NT2/D1 (cell line): ENCODE measurements at regions not wholly inside any gene's neighbourhood (a gene's known extent, or its start where the extent isn't known, plus 50 kb on each side); places are given as distances from the start of the nearest gene placed in this dataset.
"Not testable (repeated sequence)": the region's sequence is repeated elsewhere in the genome, so short reads cannot be mapped to it uniquely, and the experiment has no call there.

ENCODE experiments used
- DNase-seq: peaks from one replicate; pipeline ENCODE4 v3.0.0-alpha.2; 2011; ENCODE audit warnings: low read depth, low spot score
- H3K27me3 ChIP-seq: 2 replicates; pipeline ENCODE4 v1.6.0; 2011; ENCODE audit warnings: mild to moderate bottlenecking; ENCODE audit not compliant: insufficient read length, insufficient read depth
- H3K36me3 ChIP-seq: 2 replicates; pipeline ENCODE4 v1.6.1; 2011; ENCODE audit warnings: mild to moderate bottlenecking, low read length, mixed read lengths; ENCODE audit not compliant: insufficient read depth, insufficient read length
- H3K4me1 ChIP-seq: 2 replicates; pipeline ENCODE4 v1.5.1; 2011; ENCODE audit not compliant: insufficient read depth, insufficient read length
- H3K4me3 ChIP-seq: 2 replicates; pipeline ENCODE4 v1.5.1; 2011; ENCODE audit warnings: low read depth; ENCODE audit not compliant: insufficient read length
- H3K9ac ChIP-seq: 2 replicates; pipeline ENCODE4 v1.6.0; 2011; ENCODE audit warnings: low read depth; ENCODE audit not compliant: insufficient read length
- H3K9me3 ChIP-seq: 2 replicates; pipeline ENCODE4 v1.5.1; 2011; ENCODE audit warnings: mild to moderate bottlenecking, low read length; ENCODE audit not compliant: insufficient read depth
- SUZ12 ChIP-seq: IDR thresholded peaks from 2 replicates; pipeline ENCODE4 v1.6.1; 2011; ENCODE audit not compliant: insufficient read length, insufficient read depth; ENCODE audit errors: extremely low read depth
- YY1 ChIP-seq: IDR thresholded peaks from 2 replicates; pipeline ENCODE4 v1.6.1; 2011; ENCODE audit not compliant: insufficient read length, insufficient read depth
- ZNF274 ChIP-seq: IDR thresholded peaks from 2 replicates; pipeline ENCODE4 v1.6.1; 2011; ENCODE audit warnings: mild to moderate bottlenecking, low read depth, low read length

DNA sequence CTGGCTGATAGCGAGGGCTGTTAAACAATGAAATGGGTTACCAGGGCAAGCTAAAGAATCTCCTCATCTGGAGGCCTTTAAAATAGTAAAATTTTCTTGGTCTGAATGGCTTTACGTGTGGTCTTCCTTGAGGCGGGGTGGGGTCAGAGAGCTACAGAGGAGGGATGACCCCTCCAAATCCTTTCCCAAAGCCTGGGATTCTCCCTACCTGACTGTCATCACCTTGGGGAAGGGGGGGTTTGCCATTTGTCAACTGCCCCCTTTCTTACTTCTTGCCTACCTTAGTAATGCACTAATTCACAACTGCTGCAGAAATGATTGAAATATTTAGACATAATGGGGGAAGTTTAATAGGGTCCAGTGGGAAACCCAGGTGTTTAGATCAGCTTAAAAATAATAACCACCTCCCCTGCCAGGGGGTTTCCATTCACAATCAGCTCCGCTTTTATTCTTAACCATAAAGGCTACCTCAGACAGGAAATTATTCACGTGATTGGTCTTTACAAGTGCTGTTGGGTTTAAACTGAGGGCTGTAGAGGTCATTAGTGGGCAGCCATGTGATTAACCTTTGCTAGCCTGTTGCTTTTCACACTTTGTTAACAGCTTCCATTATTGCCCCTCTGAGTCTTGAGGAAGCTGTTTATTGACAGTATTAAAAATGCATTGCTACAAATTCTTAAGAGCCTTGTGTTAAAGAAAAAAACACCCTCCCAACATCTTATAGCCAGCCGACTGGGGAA, 276.5 kb upstream of the ATP11B start:
- H3K4me1 ChIP-seq, result no peaks in the 10 kb centered on the region
- H3K36me3 ChIP-seq, result no peaks in the 10 kb centered on the region
- no peak overlapping the region for H3K4me3 ChIP-seq
- H3K27me3 ChIP-seq, result no peaks in the 10 kb centered on the region
- TF ChIP-seq SUZ12 (no peak), ZNF274 (no peak), YY1 (no peak)
- no peak for DNase-seq
- no peak overlapping the region for H3K9ac ChIP-seq
- no peaks in the 10 kb centered on the region for H3K9me3 ChIP-seq

DNA sequence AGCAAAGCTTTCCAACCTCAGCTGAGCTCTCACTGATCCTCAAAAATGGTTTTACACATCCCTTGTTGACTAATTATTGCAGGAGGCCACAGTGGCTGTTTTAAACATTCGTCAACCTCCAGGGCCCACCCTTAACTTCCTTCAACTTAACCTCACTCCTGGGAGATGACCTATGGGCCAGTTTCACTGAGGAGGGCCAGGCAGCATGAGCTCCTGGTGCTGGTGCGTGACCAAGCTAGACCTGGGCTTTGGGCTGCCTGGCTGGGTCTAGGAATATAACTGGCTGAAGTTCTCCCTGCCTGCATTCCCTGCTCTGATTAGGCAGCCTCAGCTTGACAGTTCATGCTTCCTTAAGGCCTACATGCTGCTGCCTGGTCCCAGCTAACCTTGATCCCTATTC, 273.7 kb upstream of the ATP11B start:
- no peaks in the 10 kb centered on the region for H3K9me3 ChIP-seq
- DNase-seq, result no peak
- no peak overlapping the region for H3K4me3 ChIP-seq
- no peaks in the 10 kb centered on the region for H3K4me1 ChIP-seq
- no peak overlapping the region for H3K9ac ChIP-seq
- no peaks in the 10 kb centered on the region for H3K36me3 ChIP-seq
- TF ChIP-seq ZNF274 (no peak), YY1 (no peak), SUZ12 (no peak)
- no peaks in the 10 kb centered on the region for H3K27me3 ChIP-seq

GRCh38 chr3:182521339-182521738, 272.0 kb upstream of the ATP11B start:
- Histone ChIP-seq H3K4me1 (no peaks in the 10 kb centered on the region), H3K9ac (no peak overlapping the region), H3K27me3 (no peaks in the 10 kb centered on the region), H3K36me3 (no peaks in the 10 kb centered on the region), H3K4me3 (no peak overlapping the region), H3K9me3 (no peaks in the 10 kb centered on the region)
- no peak for TF ChIP-seq YY1
- no peak for TF ChIP-seq SUZ12
- TF ChIP-seq ZNF274, result no peak
- DNase-seq, result no peak

GRCh38 chr3:182523424-182523823, 269.9 kb upstream of the ATP11B start:
- DNase-seq, H3K4me3 ChIP-seq, H3K27me3 ChIP-seq, H3K36me3 ChIP-seq, H3K4me1 ChIP-seq, H3K9me3 ChIP-seq, H3K9ac ChIP-seq: not testable (repeated sequence)

DNA sequence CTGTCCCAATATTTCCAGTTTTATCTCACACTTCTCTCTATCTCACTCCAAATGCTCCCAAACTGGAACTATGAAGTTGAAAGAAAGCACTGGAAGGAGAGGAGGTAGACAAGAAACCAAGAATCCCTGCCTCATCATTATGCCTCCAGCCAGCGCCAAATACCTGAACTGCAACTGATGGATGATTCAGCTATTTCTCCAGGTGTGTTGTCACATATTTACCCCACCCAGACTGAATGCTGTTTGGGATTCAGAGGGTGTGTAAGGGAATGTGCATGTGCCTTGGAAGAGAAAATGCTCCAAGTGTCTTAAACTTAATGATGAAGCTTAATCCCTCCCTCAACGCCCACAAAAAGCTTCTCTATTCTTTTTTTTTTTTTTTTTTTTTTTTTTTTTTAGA, 269.5 kb upstream of the ATP11B start:
- Histone ChIP-seq H3K9ac (no peak overlapping the region), H3K27me3 (no peaks in the 10 kb centered on the region), H3K36me3 (no peaks in the 10 kb centered on the region), H3K9me3 (no peaks in the 10 kb centered on the region), H3K4me1 (no peaks in the 10 kb centered on the region), H3K4me3 (no peak overlapping the region)
- no peak for DNase-seq
- no peak for TF ChIP-seq ZNF274
- TF ChIP-seq SUZ12, result no peak
- no peak for TF ChIP-seq YY1

GRCh38 chr3:182524711-182525401, 268.4 kb upstream of the ATP11B start:
- Histone ChIP-seq H3K4me3 (no peak overlapping the region), H3K4me1 (no peaks in the 10 kb centered on the region), H3K9me3 (no peaks in the 10 kb centered on the region), H3K27me3 (no peaks in the 10 kb centered on the region), H3K9ac (no peak overlapping the region), H3K36me3 (no peaks in the 10 kb centered on the region)
- DNase-seq, result no peak
- TF ChIP-seq YY1 (no peak), SUZ12 (no peak), ZNF274 (no peak)

DNA sequence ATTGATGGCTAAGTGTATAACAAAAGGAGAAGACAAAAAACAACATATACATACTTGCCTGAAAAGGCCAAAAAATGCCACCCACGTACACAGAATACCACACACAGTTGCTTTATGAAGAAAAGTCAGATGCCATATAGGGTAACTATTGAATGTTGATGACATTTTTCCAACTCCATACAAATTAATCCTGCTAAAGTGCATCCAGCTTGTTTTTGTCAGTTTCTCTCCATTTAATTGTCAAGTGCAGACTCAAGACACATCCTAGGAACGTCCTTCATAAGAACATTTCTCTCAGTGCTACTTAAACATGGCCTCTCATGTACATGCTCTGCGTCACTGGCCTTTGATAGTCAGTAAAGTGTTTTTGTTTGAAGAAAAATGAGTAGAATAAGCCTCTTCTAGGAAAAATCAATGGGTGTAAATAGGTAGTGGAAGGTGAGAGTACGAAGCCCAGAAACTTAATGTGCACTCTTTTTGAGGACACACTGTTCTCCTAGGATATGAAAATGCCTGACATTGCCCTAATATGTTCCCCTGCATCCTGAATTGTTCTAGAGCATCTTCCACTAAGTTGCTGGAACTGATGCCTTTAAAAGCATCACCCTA, 267.4 kb upstream of the ATP11B start:
- no peaks in the 10 kb centered on the region for H3K4me1 ChIP-seq
- no peak for TF ChIP-seq SUZ12
- TF ChIP-seq ZNF274, result no peak
- TF ChIP-seq YY1, result no peak
- H3K9ac ChIP-seq, result no peak overlapping the region
- no peak overlapping the region for H3K4me3 ChIP-seq
- H3K9me3 ChIP-seq, result no peaks in the 10 kb centered on the region
- H3K36me3 ChIP-seq, result no peaks in the 10 kb centered on the region
- no peak for DNase-seq
- H3K27me3 ChIP-seq, result no peaks in the 10 kb centered on the region
